CD4-positive, alpha-beta T cell treated with Interleukin-4 for 4 hours (primary cell): ENCODE measurements at regions not wholly inside any gene's neighbourhood (a gene's known extent, or its start where the extent isn't known, plus 50 kb on each side); places are given as distances from the start of the nearest gene placed in this dataset.
A peak's percentile ranks its signal among the peaks of the same experiment; 100 is the strongest.
"Not testable (repeated sequence)": the region's sequence is repeated elsewhere in the genome, so short reads cannot be mapped to it uniquely, and the experiment has no call there.

Experiments
- DNase-seq: peaks from one replicate; pipeline ENCODE4 v3.0.0-alpha.2; 2020

DNA sequence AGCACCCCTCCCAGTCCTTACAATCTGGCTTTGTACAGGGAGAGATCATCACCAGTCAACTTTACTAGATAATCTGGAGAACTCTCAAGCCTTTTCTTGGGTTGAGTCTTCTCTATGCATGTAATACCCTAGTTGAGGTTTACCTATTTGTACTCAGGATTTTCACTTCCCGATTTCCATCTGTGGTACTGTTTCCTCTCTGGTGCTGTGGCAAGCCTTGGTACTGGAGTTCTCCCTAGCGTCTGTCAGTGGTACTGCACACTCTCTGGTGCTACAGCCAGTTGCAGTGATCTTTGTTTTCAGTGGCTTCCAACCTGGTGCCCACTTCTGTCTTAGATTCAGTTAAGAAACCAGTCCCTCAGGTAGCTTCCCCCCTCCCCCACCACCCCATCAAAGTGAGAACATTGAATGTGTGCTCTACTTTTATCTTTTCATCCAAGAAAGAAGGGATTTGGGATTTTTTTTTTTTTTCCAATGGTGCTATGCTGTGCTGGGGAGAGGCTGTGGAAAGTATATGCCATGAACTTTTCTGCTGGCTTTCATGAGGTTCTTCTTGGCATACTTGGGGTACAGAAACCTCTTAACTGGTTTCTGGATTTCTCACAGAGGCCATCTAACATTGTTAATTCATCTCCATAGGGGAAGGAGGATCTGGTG, 69.4 kb upstream of the EVL start:
- DNase-seq = peak; percentile 68

DNA sequence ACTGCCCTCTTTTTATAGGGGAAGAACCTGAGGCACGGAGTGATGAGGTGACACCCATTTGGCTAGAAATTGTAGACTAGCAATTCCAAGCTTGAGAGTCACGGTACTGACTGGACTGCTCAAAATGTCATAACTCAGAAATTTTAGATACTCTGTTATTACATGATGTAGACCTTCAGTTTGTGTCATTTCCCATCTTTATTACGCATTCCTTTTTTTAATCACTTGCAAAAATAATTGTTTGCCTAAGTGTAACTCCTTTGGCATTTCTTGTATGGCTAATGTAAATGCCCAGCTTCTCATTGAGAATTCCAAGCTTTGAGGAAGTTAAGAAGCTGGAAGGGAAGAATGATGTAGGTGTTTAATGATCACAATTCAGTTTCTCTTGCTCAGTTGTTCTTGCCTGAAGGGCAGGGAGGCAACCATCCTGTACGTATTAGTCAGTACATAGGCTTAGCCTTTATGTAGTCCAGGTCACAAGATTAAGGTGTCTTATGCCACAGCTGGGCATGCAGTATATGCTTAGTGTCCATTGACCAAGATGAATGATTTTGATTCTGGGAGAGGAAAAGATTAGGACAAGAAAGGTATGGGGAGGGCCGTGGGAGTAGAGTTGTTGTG, 68.2 kb upstream of the EVL start:
- no peak for DNase-seq

DNA sequence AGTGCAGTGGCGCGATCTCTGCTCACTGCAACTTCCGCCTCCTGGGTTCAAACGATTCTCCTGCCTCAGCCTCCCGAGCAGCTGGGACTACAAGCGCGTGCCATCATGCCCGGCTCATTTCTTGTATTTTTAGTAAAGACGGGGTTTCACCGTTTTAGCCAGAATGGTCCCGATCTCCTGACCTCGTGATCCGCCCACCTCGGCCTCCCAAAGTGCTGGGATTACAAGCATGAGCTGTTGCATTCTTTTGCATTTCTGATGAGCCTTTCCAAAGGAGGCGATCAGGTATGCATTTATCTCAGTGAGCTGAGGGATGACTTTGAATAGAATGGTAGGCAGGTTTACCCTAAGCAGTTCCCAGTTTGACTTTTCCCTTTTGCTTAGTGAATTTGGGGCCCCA, 64.8 kb upstream of the EVL start:
- DNase-seq = not testable (repeated sequence)

DNA sequence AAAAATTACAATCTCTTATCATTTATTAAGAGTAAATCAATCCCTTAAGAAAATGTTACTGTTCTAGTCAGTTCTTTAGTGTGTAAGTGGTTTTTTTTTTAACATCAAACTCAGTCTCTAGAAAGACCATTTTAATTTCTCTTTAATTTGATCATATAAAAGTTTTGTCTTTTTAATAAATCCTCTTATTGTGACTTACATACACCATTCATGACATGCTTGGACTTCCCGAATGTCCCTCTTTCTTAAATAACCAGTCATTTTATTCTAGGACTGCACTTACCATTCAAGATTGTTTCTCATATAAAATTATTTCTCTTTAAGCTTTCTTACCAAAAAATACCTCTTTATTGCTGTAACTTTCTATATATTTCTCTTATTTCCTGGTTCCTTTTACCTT, 60.8 kb upstream of the EVL start:
- no peak for DNase-seq

DNA sequence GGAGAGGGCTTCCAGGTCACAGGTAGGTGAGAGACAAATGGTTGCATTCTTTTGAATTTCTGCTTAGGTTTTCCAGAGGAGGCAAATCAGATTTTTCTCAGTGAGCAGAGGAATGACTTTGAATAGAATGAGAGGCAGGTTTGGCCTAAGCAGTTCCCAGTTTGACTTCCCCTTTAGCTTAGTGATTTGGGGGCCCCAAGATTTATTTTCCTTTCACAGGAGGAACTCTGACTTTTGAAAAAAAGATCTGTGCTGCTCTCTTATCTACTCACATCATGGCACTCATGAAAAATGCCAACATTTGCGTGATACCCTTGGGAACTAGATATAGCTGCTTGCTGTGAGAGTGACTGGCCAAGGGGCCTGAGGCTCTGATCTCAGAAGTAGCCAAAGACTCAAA, 58.0 kb upstream of the EVL start:
- no peak for DNase-seq

DNA sequence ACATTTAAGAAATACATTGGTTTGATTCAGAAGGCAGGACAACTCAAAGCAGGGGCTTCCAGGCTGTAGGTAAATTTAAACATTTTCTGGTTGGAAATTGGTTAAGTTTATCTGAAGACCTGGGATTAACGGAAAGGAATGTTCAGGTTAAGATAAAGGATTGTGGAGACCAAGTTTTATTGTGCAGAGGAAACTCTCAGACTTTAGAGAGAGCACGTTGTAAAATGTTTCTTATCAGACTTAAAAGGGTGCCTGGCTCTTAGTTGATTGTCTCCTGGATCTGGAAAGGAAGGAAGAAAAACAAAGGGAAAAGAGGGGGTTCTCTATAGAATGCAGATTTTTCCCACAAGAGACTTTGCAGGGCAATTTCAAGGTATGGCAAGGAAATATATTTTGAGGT, 55.4 kb upstream of the EVL start:
- DNase-seq = not testable (repeated sequence)

DNA sequence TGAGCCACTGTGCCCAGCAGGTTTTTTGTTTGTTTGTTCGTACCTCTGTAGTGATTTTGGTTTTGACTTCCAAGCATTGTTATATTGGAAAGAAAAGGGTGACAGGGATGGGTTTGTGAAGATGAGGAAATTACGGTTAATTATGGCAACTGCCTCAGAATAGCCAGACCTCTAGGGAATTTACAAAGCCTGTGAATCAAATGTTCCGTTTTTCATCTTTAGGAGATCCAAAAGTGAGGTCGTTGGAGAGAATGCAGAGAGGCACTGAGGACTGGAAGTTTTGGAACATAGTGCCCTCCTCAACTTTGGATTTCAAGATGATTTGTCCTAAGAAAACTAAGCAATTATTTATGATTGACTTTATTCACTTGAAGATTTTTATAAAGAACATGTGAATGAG, 54.5 kb upstream of the EVL start:
- DNase-seq = no peak

DNA sequence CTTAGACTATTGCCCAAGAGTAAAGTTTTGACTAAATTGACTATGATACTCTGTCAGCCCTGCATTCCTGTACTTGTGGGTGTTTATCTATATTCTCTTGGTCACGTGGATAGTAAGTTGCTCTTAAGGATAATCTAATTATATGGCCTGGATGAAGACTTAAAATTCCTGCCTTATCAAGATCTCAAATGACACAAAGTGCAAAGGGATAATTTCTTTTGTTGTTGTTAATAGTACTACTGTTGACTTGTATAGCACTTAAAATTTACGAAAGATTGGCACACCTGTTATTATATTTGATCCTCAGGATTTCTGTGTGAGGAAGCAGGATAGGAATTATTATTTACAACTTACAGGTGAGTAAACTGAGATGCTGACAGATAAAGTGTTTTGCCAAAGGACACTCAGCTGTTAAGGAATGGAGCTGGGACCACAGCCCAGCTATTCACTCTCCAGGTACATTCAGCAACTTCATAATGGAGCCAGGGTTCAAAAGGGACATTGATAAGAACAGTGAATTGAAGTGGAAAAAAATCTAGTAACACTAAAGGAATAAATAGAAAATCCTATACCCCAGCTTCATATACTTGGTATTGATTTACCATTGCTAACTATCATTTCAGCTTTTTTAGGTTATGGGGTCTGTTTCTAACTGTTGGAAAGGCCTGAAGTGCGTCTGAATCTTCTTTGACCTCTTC, 53.4 kb upstream of the EVL start:
- no peak for DNase-seq

DNA sequence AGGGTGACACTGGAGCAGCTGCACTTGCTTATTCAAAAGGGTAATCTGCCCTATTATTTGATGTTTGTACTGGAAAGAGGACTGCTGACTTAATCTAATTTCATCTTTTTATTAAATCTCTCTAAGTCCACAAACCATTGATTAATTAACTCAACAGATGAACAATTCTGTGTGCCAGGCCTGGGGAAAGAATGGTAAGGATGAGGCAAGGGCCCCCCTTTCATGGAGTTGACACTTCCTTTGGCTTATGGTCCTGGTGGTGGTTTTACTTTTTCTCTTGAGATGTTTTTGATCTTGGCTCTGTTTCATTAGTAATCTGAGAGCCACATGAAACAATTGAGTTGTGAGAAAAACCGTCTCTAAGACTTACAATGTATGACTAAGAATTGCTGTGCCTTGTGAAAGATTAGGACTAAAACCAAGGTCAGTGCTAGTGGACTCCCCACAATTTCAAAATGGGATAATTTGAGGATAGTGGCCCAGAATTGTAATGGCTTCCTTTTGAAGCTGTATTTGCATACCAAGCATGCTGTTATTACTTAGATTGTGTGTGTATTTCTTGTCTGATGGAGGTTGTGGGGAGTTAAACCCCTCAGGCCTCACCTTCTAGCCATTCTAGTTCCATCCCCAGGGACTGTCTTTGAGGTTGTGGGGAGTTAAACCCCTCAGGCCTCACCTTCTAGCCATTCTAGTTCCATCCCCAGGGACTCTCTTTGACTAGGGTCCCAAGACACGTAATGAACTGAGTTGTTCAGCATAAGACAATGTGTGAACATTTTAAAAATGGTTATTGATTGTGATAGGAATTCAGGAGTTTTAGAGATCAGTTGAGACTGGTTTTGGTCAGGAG, 52.5 kb upstream of the EVL start:
- DNase-seq = no peak

DNA sequence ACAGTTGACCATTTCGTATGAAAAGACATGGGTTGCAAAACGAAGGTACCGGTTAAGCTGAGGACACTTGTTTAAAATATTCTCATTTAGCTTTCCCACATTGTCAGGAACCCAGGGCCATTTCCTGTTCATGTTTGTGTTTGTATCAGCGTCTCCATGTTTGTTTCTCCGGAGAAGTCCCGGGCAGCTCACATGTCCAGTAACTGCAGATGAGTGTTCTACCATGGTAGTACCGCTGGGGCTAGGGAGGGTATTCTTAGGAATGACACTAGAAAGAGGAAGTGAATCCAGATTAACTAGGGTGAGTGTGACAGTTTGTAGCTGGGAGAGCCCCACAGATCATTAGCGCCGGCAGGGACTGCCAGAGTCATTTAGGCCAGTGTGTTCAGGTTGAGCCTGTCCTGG, 50.0 kb upstream of the EVL start:
- DNase-seq = no peak
